ENCODE measurements at regions not wholly inside any gene's neighbourhood (a gene's known extent, or its start where the extent isn't known, plus 50 kb on each side); places are given as distances from the start of the nearest gene placed in this dataset.

DNA sequence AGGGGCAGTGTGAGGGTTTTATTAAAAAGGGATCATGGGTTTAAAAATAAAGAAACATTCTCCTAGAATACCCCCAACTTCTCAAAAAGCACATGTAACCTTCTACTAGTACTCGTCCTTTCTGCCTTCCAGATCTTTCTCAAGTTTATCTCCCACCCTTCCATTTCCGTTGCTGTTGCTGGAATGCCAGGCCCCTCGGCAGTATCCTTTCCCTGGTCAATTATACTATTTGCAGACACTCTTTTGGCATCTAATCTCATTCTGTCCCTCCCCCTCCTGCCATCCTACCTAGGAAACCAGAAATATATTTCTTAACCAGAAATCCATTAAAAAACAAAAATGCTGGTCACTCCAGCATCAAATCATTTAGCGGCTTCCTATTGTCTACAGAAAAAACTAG, 198.2 kb upstream of the ATP2B1 start:
- DNase-seq (ENCODE audit: extremely low read depth, low read depth, low spot score): no peak

- no peak for DNase-seq (ENCODE audit: extremely low read depth, low read depth, low spot score)
Observed at GRCh38 chr12:89906178-89906577, 197.5 kb upstream of the ATP2B1 start.

DNA sequence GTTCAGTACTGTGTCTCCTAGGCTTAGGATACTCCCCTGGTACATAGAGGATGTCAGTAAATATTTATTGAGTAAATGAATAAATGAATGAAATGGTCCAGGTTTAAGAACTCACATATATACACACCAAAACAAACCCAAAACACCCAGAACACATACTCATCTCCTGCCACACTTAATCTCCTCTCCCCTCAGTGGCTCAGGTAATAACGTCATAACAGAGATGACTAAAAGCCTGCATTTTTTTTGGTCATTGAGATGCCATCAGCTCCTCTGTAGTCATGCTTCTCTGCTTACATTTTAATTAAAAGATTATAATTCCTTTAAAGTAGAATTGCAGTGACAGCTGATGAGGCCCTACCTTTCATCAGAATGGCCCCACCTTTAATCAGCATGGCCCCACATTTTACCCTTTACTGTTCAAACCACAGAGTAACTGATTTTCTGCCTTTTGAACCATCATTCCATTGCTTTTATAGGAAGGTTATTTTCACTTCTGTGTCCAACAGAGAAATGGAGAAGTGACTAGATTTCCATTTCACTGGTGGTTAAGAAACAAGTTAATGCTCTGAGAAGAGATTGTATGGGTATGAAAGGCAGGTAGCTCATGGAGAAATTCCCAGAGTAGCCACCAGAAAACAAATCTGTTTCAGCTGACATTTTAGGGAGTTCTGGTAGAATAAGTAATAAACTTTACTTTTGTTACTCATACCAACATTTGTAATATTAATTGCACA, 193.4 kb upstream of the ATP2B1 start:
- DNase-seq (ENCODE audit: extremely low read depth, low read depth, low spot score): no peak

DNA sequence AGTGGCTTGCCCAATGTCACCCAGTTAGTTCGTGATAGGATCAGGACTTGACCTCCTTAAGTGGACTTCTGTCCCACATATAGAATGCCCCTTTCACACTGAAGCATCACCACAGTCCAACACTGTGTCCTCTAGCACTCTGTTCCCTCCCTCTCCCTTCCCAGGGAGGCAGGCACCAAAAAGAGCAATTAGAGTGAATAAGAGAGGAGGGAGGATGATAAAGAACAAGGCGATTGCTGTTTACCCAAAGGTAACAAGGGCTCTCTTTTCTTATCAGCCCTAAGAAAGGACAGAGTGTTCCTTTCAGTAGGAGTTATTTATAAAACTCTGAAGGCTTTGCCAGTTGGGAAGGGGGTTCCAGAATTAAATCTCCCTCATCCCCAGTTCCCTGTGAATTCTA, 192.7 kb upstream of the ATP2B1 start:
- no peak for DNase-seq (ENCODE audit: extremely low read depth, low read depth, low spot score)

DNA sequence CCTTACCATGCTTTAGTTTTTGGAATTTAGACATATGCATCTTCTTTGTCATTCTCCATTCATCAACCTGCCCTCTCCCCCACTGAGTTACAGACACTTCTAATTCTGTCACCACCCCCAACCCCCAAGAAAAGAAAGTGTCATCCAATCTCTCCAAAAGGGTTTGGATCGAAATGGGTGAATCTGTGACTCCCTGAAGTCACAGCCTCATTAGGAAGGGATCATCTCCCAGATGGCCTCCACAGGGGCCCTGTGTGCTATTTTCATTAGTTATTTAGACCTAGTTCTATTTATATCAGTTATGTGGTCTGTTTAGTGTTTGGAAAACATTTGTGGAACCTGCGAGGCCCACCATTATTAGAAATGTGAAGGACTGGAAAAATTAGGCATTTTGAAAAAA, 191.0 kb upstream of the ATP2B1 start:
- no peak for DNase-seq (ENCODE audit: extremely low read depth, low read depth, low spot score)

GRCh38 chr12:89895591-89895990, 187.0 kb upstream of the ATP2B1 start:
- no peak for DNase-seq (ENCODE audit: extremely low read depth, low read depth, low spot score)

GRCh38 chr12:89895101-89895500, 186.5 kb upstream of the ATP2B1 start:
- no peak for DNase-seq (ENCODE audit: extremely low read depth, low read depth, low spot score)

- DNase-seq (ENCODE audit: extremely low read depth, low read depth, low spot score): no peak
Observed at GRCh38 chr12:89893972-89894706, 185.5 kb upstream of the ATP2B1 start.

GRCh38 chr12:89892436-89892835, 183.8 kb upstream of the ATP2B1 start:
- DNase-seq (ENCODE audit: extremely low read depth, low read depth, low spot score): no peak

DNA sequence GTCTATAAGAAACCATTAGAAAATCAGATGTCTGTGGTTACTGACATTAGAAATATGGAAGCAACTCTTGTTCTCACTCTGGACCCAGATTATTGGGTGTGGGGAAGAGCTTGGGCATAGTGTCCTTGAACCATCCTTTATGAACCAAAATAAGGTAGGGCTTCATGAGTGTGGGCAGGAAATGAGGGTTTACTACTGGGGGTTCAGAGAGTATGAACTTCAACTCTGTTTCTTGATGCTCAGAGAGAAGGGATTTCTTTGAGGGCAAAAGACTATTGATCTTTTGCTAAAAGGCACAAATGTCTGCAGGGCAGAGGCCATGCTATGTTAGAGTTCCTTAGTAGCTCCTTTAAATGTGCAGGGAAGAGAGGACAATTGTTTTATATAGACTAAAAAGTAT, 183.3 kb upstream of the ATP2B1 start:
- no peak for DNase-seq (ENCODE audit: extremely low read depth, low read depth, low spot score)

DNA sequence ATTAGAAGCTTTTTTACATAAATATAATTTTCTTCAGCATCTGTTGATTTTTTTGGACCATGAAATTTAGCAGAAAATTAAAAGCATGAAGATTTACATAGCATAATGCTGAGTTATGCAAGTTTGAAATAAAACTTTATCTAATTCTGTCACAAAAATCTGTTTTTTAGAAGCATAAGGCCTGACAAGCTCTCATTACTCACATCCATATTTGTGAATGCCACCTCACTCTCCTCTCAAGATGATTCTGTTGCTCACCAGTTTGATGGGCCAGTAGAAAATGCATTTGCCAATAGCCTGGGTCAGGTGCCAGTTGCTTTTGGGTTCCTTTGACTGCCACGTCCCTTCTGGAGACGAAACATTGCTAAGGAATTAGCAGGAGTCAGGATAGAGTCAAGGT, 181.5 kb upstream of the ATP2B1 start:
- DNase-seq (ENCODE audit: extremely low read depth, low read depth, low spot score): no peak

- DNase-seq (ENCODE audit: extremely low read depth, low read depth, low spot score): no peak
Observed at GRCh38 chr12:89889062-89889461, 180.4 kb upstream of the ATP2B1 start.

- DNase-seq (ENCODE audit: extremely low read depth, low read depth, low spot score): no peak
Observed at GRCh38 chr12:89884952-89885351, 176.3 kb upstream of the ATP2B1 start.

GRCh38 chr12:89884416-89884898, 175.8 kb upstream of the ATP2B1 start:
- no peak for DNase-seq (ENCODE audit: extremely low read depth, low read depth, low spot score)

- DNase-seq (ENCODE audit: extremely low read depth, low read depth, low spot score): no peak
Observed at GRCh38 chr12:89883630-89884389, 175.2 kb upstream of the ATP2B1 start.

- DNase-seq (ENCODE audit: extremely low read depth, low read depth, low spot score): no peak
Observed at GRCh38 chr12:89882792-89883191, 174.2 kb upstream of the ATP2B1 start.

- DNase-seq (ENCODE audit: extremely low read depth, low read depth, low spot score): no peak
Observed at GRCh38 chr12:89882050-89882449, 173.4 kb upstream of the ATP2B1 start.

- DNase-seq (ENCODE audit: extremely low read depth, low read depth, low spot score): no peak
Observed at GRCh38 chr12:89880690-89881350, 172.2 kb upstream of the ATP2B1 start.

DNA sequence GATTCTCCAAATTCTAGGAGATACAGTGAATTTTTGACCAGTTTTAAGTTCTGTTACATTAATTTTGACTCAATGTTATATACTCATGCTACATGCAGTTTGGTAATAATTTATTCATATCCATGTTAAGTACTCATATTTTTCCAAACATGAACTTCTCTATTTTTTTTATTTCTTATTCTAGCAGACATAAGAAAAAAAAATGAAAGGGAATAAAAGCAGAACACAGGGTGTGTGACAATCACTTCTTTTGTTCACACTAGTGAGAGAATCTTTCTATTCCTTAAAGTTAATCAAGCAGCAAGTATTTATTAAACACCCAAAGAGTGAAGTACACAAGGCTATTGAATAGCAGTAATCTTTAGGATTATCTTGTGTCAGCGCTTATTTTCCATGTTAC, 171.1 kb upstream of the ATP2B1 start:
- no peak for DNase-seq (ENCODE audit: extremely low read depth, low read depth, low spot score)

DNA sequence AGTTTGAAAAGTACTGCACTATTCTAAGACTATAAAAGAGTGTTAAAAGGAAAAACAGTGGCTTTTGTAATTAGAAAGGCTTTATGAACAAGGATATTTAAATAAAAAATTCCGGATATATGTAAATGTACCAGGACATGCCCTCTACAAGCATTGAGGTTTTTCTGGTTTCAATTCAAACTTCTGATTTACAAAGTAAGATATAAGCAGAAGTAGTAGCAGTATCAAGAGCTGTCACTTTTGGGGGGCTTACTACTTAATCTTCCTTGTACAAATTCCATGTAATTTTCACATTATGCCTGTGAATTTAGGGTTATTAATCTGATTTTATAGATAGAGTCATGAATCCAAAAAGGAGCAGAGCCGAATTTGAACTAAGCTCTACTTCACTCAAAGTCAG, 170.3 kb upstream of the ATP2B1 start:
- DNase-seq (ENCODE audit: extremely low read depth, low read depth, low spot score): no peak

GRCh38 chr12:89878327-89878726, 169.7 kb upstream of the ATP2B1 start:
- DNase-seq (ENCODE audit: extremely low read depth, low read depth, low spot score): no peak

All from glomerular endothelial cell (primary cell).